ENCODE measurements at regions not wholly inside any gene's neighbourhood (a gene's known extent, or its start where the extent isn't known, plus 50 kb on each side); places are given as distances from the start of the nearest gene placed in this dataset.

DNA sequence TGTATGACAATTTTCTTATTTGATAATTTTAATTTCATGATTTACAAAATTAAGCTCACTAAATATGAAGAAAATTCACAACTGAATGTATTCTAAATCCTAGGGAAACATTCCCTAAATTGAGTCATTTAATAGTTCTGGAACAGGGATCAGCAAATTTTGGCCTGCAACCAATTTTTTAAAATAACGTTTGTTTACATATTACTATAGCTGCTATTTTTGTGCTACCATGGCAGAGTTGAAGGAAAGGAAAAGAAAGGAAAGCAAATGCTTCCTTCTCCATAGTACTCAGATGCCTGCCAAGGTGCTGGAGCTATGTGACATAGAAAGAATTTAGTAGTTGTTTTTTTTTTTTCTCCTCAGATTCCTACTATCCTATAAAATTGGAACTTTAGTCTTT, 1307.7 kb upstream of the LRRTM3 start (continued):
- TF ChIP-seq POLR2AphosphoS5 (IDR thresholded peaks at IDR 0.05; ENCODE audit: low read depth) = no peak
- no peak for TF ChIP-seq EZH2 (IDR thresholded peaks at IDR 0.05; ENCODE audit: low read depth, unreplicated experiment)
- TF ChIP-seq NANOG (IDR thresholded peaks at IDR 0.05; ENCODE audit: borderline replicate concordance) = no peak
- no peak for TF ChIP-seq ZNF331 (CRISPR knock-in tag; IDR thresholded peaks at IDR 0.05; ENCODE audit: low read depth)

DNA sequence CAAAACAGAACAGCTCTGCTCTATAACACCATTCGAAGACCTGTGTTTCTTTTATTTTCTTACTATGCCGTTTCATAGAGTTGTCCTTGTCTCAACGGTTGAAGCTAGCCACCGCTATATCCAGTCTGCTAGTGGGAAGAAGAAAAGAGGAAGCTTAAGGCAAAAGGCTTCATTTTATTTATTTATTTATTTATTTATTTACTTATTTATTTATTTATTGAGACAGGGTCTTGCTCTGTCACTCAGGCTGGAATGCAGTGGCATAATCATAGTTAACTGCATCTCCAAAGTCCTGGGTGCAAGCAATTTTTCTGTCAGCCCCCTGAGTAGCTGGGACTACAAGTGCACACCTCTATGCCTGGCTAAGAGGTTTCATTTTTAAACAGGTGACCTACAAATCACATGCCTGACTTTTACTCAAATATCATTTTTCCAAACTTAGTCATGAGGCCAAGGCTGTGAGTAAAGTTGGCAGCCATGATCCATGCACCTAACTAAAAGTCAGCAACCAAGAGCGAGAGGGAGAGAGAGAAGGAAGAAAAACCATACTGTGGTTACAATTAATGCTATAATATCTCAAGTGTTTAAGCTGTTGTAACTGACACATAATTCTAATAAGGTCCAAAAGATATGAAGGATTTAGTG, 1305.3 kb upstream of the LRRTM3 start:
- TF ChIP-seq NANOG (IDR thresholded peaks at IDR 0.05; ENCODE audit: borderline replicate concordance) (no peak), CREB1 (CRISPR knock-in tag; IDR thresholded peaks at IDR 0.05; ENCODE audit: low read depth) (no peak)
- Histone ChIP-seq H3K27me3 (ENCODE audit: insufficient read depth) (no peaks in the 10 kb centered on the region), H2AFZ (no peak overlapping the region), H3K27ac (ENCODE audit: low read depth) (no peak overlapping the region), H3K4me2 (no peak overlapping the region), H3K36me3 (ENCODE audit: insufficient read depth) (peaks cover 6% of the 10 kb centered on the region; the same call in 1 of the 2 replicates), H3K4me1 (ENCODE audit: insufficient read depth) (no peaks in the 10 kb centered on the region), H3F3A (replicated peaks; ENCODE audit: low read depth) (no peaks in the 10 kb centered on the region), H3K79me2 (replicated peaks; ENCODE audit: insufficient read depth) (no peaks in the 10 kb centered on the region), H3K4me3 (no peak overlapping the region), H3K9me2 (ENCODE audit: insufficient read depth) (no peaks in the 10 kb centered on the region), H4K20me1 (replicated peaks; ENCODE audit: insufficient read depth) (no peaks in the 10 kb centered on the region)
- peaks cover 19% of the 10 kb centered on the region; the same call in 2 of the 3 replicates for H3K36me3 Mint-ChIP-seq (ENCODE audit: low read depth)
- no peaks in the 10 kb centered on the region for H3K4me1 Mint-ChIP-seq
- ATAC-seq (no peak), DNase-seq (ENCODE audit: low spot score) (no peak)
- H3K4me3 Mint-ChIP-seq = no peak overlapping the region
- no peak overlapping the region for H3K27ac Mint-ChIP-seq
- H3K9me3 Mint-ChIP-seq = peaks cover 11% of the 10 kb centered on the region
- no peaks in the 10 kb centered on the region for H3K27me3 Mint-ChIP-seq (ENCODE audit: insufficient read depth, low read depth, poor library complexity)

DNA sequence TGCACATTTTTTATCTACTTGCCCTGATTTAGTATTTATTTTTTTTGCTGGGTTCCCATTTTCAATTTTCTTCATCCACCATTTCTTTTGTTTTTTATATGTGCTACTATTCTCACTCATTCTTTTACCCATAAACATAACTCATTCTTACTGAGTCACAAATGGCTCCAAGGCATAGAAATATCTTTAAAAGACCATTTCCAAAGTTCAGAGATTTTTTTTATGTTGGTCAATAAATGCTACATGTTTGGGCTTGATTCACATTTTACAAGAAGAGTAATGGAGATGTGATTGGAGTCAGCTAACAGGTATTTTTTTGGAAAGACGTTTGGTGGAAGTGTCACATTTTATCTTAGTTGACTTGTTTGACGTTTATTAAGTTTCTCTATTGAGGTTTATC, 1303.2 kb upstream of the LRRTM3 start:
- DNase-seq (ENCODE audit: low spot score) = no peak
- Mint-ChIP-seq H3K36me3 (ENCODE audit: low read depth) (peaks cover 4% of the 10 kb centered on the region; the same call in 2 of the 3 replicates), H3K27ac (no peak overlapping the region), H3K9me3 (no peaks in the 10 kb centered on the region), H3K4me3 (no peak overlapping the region), H3K27me3 (ENCODE audit: insufficient read depth, low read depth, poor library complexity) (no peaks in the 10 kb centered on the region), H3K4me1 (peaks cover 8% of the 10 kb centered on the region; the same call in 2 of the 3 replicates)
- TF ChIP-seq, protein P1, sequence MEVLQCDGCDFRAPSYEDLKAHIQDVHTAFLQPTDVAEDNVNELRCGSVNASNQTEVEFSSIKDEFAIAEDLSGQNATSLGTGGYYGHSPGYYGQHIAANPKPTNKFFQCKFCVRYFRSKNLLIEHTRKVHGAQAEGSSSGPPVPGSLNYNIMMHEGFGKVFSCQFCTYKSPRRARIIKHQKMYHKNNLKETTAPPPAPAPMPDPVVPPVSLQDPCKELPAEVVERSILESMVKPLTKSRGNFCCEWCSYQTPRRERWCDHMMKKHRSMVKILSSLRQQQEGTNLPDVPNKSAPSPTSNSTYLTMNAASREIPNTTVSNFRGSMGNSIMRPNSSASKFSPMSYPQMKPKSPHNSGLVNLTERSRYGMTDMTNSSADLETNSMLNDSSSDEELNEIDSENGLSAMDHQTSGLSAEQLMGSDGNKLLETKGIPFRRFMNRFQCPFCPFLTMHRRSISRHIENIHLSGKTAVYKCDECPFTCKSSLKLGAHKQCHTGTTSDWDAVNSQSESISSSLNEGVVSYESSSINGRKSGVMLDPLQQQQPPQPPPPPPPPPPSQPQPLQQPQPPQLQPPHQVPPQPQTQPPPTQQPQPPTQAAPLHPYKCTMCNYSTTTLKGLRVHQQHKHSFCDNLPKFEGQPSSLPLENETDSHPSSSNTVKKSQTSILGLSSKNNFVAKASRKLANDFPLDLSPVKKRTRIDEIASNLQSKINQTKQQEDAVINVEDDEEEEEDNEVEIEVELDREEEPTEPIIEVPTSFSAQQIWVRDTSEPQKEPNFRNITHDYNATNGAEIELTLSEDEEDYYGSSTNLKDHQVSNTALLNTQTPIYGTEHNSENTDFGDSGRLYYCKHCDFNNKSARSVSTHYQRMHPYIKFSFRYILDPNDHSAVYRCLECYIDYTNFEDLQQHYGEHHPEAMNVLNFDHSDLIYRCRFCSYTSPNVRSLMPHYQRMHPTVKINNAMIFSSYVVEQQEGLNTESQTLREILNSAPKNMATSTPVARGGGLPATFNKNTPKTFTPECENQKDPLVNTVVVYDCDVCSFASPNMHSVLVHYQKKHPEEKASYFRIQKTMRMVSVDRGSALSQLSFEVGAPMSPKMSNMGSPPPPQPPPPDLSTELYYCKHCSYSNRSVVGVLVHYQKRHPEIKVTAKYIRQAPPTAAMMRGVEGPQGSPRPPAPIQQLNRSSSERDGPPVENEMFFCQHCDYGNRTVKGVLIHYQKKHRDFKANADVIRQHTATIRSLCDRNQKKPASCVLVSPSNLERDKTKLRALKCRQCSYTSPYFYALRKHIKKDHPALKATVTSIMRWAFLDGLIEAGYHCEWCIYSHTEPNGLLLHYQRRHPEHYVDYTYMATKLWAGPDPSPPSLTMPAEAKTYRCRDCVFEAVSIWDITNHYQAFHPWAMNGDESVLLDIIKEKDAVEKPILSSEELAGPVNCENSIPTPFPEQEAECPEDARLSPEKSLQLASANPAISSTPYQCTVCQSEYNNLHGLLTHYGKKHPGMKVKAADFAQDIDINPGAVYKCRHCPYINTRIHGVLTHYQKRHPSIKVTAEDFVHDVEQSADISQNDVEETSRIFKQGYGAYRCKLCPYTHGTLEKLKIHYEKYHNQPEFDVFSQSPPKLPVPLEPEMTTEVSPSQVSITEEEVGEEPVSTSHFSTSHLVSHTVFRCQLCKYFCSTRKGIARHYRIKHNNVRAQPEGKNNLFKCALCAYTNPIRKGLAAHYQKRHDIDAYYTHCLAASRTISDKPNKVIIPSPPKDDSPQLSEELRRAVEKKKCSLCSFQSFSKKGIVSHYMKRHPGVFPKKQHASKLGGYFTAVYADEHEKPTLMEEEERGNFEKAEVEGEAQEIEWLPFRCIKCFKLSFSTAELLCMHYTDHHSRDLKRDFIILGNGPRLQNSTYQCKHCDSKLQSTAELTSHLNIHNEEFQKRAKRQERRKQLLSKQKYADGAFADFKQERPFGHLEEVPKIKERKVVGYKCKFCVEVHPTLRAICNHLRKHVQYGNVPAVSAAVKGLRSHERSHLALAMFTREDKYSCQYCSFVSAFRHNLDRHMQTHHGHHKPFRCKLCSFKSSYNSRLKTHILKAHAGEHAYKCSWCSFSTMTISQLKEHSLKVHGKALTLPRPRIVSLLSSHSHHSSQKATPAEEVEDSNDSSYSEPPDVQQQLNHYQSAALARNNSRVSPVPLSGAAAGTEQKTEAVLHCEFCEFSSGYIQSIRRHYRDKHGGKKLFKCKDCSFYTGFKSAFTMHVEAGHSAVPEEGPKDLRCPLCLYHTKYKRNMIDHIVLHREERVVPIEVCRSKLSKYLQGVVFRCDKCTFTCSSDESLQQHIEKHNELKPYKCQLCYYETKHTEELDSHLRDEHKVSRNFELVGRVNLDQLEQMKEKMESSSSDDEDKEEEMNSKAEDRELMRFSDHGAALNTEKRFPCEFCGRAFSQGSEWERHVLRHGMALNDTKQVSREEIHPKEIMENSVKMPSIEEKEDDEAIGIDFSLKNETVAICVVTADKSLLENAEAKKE (CRISPR knock-in tag; IDR thresholded peaks at IDR 0.05) = no peak
- TF ChIP-seq, protein P2, sequence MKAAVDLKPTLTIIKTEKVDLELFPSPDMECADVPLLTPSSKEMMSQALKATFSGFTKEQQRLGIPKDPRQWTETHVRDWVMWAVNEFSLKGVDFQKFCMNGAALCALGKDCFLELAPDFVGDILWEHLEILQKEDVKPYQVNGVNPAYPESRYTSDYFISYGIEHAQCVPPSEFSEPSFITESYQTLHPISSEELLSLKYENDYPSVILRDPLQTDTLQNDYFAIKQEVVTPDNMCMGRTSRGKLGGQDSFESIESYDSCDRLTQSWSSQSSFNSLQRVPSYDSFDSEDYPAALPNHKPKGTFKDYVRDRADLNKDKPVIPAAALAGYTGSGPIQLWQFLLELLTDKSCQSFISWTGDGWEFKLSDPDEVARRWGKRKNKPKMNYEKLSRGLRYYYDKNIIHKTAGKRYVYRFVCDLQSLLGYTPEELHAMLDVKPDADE (IDR thresholded peaks at IDR 0.05) = no peak
- Histone ChIP-seq H3K27ac (ENCODE audit: low read depth) (no peak overlapping the region), H3K4me3 (no peak overlapping the region), H3K36me3 (ENCODE audit: insufficient read depth) (no peaks in the 10 kb centered on the region), H3K4me1 (ENCODE audit: insufficient read depth) (peaks cover 15% of the 10 kb centered on the region; the same call in 1 of the 2 replicates), H4K20me1 (replicated peaks; ENCODE audit: insufficient read depth) (no peaks in the 10 kb centered on the region), H3K9me2 (ENCODE audit: insufficient read depth) (no peaks in the 10 kb centered on the region), H3K27me3 (ENCODE audit: insufficient read depth) (no peaks in the 10 kb centered on the region), H3F3A (replicated peaks; ENCODE audit: low read depth) (no peaks in the 10 kb centered on the region), H2AFZ (no peak overlapping the region), H3K79me2 (replicated peaks; ENCODE audit: insufficient read depth) (no peaks in the 10 kb centered on the region), H3K4me2 (no peak overlapping the region)
- no peak for ATAC-seq
